Left lung (tissue), 4 donors: ENCODE measurements at regions not wholly inside any gene's neighbourhood (a gene's known extent, or its start where the extent isn't known, plus 50 kb on each side); places are given as distances from the start of the nearest gene placed in this dataset.

ENCODE experiments used
- ATAC-seq: fragments of 200-7000 bp; cut with Tn5 transposase; one replicate; pipeline ENCODE4 v1.9.1; 2020; ENCODE audit warnings: moderate library complexity
- DNase-seq, 4 donors: peaks; one replicate each; pipeline ENCODE4 v3.0.0-alpha.2; 2013 to 2020
- H3K27ac ChIP-seq, 2 donors: fragments of 200-600 bp; sonication (generic) in 1 of 2; one replicate each; pipeline versions ENCODE4 v1.5.0 to v1.8.0; 2020 to 2021
- H3K27me3 ChIP-seq, 2 donors: fragments of 200-600 bp; sonication (generic) in 1 of 2; one replicate each; pipeline versions ENCODE4 v1.5.0 to v1.8.0; 2020 to 2021
- H3K36me3 ChIP-seq, 2 donors: fragments of 200-600 bp; sonication (generic) in 1 of 2; one replicate each; pipeline versions ENCODE4 v1.5.0 to v1.8.0; 2020 to 2021
- H3K4me1 ChIP-seq, 2 donors: fragments of 200-600 bp; one replicate each; pipeline ENCODE4 v1.8.0; 2021
- H3K4me3 ChIP-seq, 2 donors: fragments of 200-600 bp; sonication (generic) in 1 of 2; one replicate each; pipeline versions ENCODE4 v1.5.0 to v1.8.0; 2020 to 2021; ENCODE audit warnings: mild to moderate bottlenecking in 1 of 2
- H3K9me3 ChIP-seq, 2 donors: fragments of 200-600 bp; sonication (generic) in 1 of 2; one replicate each; pipeline versions ENCODE4 v1.5.0 to v1.8.0; 2020 to 2021
- intact Hi-C, 2 donors: fragments of 100-400 bp; cut with DNase I; formaldehyde crosslinking; loops; one replicate each; pipeline versions ENCODE4 v1.11.2 to v1.14.2; 2022
- TF ChIP-seq, protein P1 (sequence below), 2 donors: fragments of 200-600 bp; sonication (generic) in 1 of 2; IDR thresholded peaks; one replicate each; pipeline versions ENCODE4 v1.5.0 to v1.8.0; 2021; ENCODE audit warnings: antibody characterized with exemption in 2 of 2
- donor health status: DM: no; HTN: yes; CAD: no.
- donor health status: DM: no; HTN: no; CAD: no.

DNA sequence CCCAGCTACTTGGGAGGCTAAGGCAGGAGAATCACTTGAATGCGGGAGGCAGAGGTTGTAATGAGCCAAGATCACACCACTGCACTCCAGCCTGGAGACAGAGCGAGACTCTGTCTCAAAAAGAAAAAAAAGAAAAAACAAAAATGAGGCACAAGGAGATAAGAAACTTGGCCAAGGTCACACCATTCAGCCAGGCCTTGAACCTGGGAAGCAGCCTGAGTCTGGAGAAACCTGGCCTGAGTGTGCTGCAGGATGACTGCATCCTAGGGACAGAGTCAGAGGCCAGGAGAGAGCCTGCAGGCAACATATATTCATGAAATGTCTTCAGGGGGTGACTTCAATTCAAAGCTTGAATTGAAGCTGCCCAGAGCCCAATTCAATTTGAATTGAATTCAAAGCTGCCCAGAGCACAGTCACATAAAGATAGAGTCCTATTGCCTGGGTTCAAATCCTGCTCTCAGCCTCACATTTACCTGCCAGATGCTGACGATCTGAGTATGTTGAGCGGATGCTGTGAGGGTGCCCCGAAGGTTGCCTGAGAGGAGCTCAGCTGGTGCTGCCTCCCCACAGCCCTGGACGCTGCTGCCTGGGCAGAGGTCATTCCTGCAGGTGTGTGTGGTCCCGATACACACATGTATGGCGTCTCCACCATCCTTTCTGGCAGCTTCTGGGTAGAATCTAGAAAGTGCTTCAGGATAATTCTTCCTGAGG is 307.7 kb downstream of the AJAP1 start:
- DNase-seq, result no peak

DNA sequence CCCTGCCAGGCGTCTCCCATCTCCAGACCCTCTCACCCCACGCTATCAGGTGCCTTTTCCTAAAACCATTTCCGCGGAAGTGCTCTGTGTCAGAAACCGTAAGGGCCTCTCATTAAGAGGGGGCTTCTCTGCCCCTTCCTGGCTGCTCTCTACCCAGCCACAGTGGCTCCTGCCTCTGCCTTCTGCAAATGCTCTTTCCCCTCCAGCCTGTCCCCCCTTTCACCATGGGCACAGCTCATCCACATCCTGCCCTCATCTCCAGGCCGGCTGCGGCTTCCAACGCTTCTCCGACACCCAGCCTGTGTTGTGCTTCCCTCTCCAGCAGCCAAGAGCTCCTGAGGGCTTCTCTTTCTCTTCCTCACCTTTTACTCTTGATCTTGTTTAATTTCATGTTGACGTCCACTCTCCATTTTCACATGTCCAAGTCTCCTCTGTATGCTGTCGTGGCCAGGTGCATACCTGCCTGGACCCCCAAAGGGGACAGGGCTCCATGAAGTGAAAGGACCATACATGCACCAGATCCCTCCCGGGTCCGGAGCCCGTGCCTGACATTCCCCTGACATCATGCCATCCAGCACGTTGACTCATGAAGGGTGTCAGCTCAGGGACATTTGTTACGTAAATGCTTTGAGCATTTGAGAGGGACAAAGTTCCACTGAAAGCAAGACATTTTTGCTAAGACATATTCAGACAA is 306.5 kb downstream of the AJAP1 start:
- intact Hi-C loops, result no loop called here
- H3K9me3 ChIP-seq, result peaks cover 0 to 4% of the 10 kb centered on the region in 2 donors
- no peaks in the 10 kb centered on the region for H3K36me3 ChIP-seq
- ATAC-seq, result no peak
- TF ChIP-seq, protein P1, sequence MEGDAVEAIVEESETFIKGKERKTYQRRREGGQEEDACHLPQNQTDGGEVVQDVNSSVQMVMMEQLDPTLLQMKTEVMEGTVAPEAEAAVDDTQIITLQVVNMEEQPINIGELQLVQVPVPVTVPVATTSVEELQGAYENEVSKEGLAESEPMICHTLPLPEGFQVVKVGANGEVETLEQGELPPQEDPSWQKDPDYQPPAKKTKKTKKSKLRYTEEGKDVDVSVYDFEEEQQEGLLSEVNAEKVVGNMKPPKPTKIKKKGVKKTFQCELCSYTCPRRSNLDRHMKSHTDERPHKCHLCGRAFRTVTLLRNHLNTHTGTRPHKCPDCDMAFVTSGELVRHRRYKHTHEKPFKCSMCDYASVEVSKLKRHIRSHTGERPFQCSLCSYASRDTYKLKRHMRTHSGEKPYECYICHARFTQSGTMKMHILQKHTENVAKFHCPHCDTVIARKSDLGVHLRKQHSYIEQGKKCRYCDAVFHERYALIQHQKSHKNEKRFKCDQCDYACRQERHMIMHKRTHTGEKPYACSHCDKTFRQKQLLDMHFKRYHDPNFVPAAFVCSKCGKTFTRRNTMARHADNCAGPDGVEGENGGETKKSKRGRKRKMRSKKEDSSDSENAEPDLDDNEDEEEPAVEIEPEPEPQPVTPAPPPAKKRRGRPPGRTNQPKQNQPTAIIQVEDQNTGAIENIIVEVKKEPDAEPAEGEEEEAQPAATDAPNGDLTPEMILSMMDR (IDR thresholded peaks at IDR 0.05), result no peak
- H3K27me3 ChIP-seq, result peaks cover 0 to 7% of the 10 kb centered on the region in 2 donors
- no peak overlapping the region for H3K4me3 ChIP-seq
- H3K4me1 ChIP-seq, result no peaks in the 10 kb centered on the region
- no peak overlapping the region for H3K27ac ChIP-seq
- DNase-seq, result no peak

More for the DNA sequence above, 307.7 kb downstream of the AJAP1 start:
- peaks cover 0 to 11% of the 10 kb centered on the region in 2 donors for H3K27me3 ChIP-seq
- no peak overlapping the region for H3K4me3 ChIP-seq
- no peak overlapping the region for H3K27ac ChIP-seq
- ATAC-seq, result no peak
- TF ChIP-seq, protein P1 (IDR thresholded peaks at IDR 0.05), result no peak
- no peaks in the 10 kb centered on the region for H3K9me3 ChIP-seq
- no peaks in the 10 kb centered on the region for H3K36me3 ChIP-seq
- intact Hi-C loops, result no loop called here
- no peaks in the 10 kb centered on the region for H3K4me1 ChIP-seq

DNA sequence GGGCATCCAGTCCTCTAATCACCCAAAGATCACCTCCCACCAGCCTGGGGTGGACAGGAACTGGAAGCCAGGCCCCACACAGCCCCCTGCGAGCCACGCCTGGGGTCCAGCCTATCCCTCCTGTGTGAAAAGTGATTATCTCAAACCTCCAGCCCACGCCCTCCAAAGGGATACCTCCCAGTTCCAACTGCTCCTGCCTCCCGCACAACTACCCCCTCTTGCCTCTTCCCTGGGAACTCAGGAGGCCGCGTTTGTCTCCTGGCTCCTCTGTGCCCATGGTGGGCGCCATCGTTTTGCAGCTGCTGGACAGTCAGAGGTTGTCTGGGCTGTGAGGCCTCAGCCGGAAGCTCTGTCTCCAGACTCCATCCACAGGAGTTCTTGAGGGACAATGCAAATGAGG is 305.9 kb downstream of the AJAP1 start:
- H3K27ac ChIP-seq, result no peak overlapping the region
- H3K4me1 ChIP-seq, result no peaks in the 10 kb centered on the region
- peaks cover 0 to 10% of the 10 kb centered on the region in 2 donors for H3K9me3 ChIP-seq
- ATAC-seq, result no peak
- peaks cover 0 to 7% of the 10 kb centered on the region in 2 donors for H3K27me3 ChIP-seq
- no peaks in the 10 kb centered on the region for H3K36me3 ChIP-seq
- H3K4me3 ChIP-seq, result no peak overlapping the region
- TF ChIP-seq, protein P1 (IDR thresholded peaks at IDR 0.05), result no peak
- no peak for DNase-seq
- intact Hi-C loops, result no loop called here

DNA sequence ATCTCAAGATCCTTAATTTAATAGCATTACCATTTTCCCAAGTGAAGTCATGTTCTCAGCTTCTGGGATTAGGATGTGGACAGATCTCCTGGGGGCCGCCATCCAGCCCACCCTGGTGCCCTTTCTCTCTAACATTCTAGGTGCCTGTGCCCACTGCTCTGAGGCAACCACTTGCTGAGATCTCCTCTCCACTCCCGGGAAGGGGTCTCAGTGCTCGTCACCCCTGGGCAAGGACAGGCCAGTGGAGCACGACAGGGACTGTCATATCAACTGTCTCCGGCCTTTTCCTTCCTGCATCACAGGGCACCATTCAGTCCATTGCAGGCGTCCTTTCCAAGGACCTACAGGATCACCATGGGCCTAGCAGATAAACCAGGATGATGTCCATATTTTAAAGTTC is 304.8 kb downstream of the AJAP1 start:
- no peaks in the 10 kb centered on the region for H3K36me3 ChIP-seq
- peaks cover 0 to 7% of the 10 kb centered on the region in 2 donors for H3K27me3 ChIP-seq
- H3K4me1 ChIP-seq, result no peaks in the 10 kb centered on the region
- peaks cover 0 to 21% of the 10 kb centered on the region in 2 donors for H3K9me3 ChIP-seq
- intact Hi-C loops, result no loop called here
- DNase-seq, result no peak
- TF ChIP-seq, protein P1 (IDR thresholded peaks at IDR 0.05), result no peak
- H3K27ac ChIP-seq, result no peak overlapping the region
- no peak for ATAC-seq
- H3K4me3 ChIP-seq, result no peak overlapping the region

DNA sequence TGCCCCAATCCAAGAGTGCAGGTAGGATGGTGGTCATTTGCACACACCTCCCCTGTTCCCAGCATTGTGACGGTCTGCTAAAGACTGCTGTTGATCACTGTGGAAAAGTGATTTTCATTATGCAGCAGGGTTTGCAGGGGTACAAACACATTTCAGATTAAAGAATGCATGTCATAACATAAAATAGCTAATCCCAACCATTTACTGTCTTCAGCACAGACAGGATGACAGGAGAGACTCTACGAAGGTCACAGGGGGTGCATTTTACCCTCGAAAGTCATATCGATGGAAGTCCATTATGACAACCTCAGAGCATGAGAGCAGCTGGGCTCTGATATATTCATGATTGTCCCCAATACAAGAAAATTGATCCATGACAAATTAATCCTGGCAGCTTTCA is 302.6 kb downstream of the AJAP1 start:
- peaks cover 0 to 42% of the 10 kb centered on the region in 2 donors for H3K9me3 ChIP-seq
- no peak overlapping the region for H3K27ac ChIP-seq
- TF ChIP-seq, protein P1 (IDR thresholded peaks at IDR 0.05), result no peak
- no peak for ATAC-seq
- no peak for DNase-seq
- H3K4me1 ChIP-seq, result no peaks in the 10 kb centered on the region
- H3K36me3 ChIP-seq, result no peaks in the 10 kb centered on the region
- no peak overlapping the region for H3K4me3 ChIP-seq
- intact Hi-C loops, result no loop called here
- H3K27me3 ChIP-seq, result peaks cover 0 to 7% of the 10 kb centered on the region in 2 donors
